ENCODE measurements at regions not wholly inside any gene's neighbourhood (a gene's known extent, or its start where the extent isn't known, plus 50 kb on each side); places are given as distances from the start of the nearest gene placed in this dataset.

DNA sequence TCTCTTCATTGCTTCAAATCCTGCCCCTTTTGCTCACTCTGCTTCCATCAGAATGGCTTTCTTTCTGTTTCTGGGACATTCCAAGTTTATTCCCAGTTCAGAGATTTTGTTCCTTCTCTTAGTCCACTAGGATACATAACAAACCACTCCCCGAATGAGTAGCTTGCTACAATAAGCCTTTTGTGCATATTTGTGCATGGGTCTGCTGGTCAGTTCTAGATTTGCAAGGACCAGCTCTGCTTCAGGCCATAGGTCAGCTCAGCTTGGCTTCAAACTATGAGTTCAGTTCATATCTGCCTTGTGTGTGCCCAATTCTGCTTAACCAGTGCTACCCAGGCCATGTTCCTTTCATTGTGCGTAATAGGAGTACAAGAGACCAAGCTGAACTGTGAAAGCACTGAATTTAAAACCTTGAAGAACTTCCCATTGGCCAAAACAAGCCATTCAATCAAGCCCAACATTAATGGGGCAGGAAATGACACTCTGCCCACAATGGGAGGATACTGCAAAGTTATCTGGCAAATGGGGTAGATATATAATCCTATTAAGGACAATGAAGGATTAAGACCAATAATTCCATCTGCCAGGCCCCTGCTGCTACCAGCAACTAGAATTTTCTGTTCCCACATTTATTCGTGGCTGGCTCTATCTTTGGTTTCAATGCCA is 328.8 kb downstream of the PRELID2 start:
- H3K36me3 ChIP-seq = no peaks in the 10 kb centered on the region
- no peak for TF ChIP-seq Cebpa-rat (IDR thresholded peaks at IDR 0.05)
- H3K4me2 ChIP-seq = no peak overlapping the region
- H3K27ac ChIP-seq = no peak overlapping the region
- H3K4me3 ChIP-seq = no peak overlapping the region
- H4K20me1 ChIP-seq = no peaks in the 10 kb centered on the region
- peaks cover 0 to 7% (median 0%) of the 10 kb centered on the region in 10 experiments; a peak in 3 of 20 replicates for H3K4me1 ChIP-seq
- no peaks in the 10 kb centered on the region for H3K27me3 ChIP-seq
- H3K9me3 ChIP-seq (replicated peaks in 1 of 11) = peaks cover 0 to 4% (median 0%) of the 10 kb centered on the region in 11 experiments; a peak in 1 of 22 replicates
- no peak overlapping the region for H3K9ac ChIP-seq

DNA sequence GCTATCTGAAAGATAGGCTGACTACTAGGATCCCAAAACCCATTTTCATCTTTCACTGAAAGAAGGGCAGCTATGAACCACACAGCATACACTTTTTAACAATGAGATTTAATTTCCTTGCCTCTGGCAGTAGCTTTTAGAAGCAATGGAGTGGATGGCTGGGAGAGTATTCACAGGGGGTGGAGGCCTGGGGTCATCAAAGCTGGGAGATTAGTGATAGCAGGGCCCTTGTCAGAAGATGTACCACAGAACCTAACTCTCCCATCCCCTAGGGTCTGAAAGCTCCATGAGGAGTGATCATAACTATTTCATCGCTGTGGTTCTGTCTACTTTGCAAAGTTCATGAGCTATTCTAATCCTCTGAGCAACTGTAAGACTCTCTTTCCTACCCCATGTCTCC is 332.2 kb downstream of the PRELID2 start:
- no peaks in the 10 kb centered on the region for H3K36me3 ChIP-seq
- H4K20me1 ChIP-seq = no peaks in the 10 kb centered on the region
- H3K4me2 ChIP-seq = no peak overlapping the region
- no peak overlapping the region for H3K27ac ChIP-seq
- H3K4me3 ChIP-seq = no peak overlapping the region
- no peaks in the 10 kb centered on the region for H3K27me3 ChIP-seq
- no peak overlapping the region for H3K9ac ChIP-seq
- H3K9me3 ChIP-seq (replicated peaks in 1 of 11) = peaks cover 0 to 4% (median 0%) of the 10 kb centered on the region in 11 experiments; a peak in 1 of 22 replicates
- no peak for TF ChIP-seq Cebpa-rat (IDR thresholded peaks at IDR 0.05)
- H3K4me1 ChIP-seq = no peaks in the 10 kb centered on the region

DNA sequence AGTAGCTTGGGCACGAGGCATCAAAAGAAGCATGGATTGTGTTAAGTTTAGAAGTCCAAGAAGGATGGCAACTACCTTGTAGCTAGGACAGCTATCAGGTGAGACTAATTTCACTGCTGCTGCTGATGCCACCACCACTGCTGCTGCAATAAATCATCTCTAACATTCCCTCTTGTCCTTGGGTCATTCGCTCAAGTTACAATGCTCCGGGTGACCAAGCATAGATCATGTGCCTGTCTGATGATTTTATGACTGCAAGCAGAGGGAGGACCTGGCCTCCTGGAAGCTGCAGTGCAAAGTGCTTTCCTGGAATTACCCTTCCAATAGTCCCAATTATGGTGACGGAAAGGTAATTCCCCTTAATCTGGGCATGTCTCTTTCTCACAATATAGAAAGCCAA is 334.4 kb downstream of the PRELID2 start:
- no peak for TF ChIP-seq Cebpa-rat (IDR thresholded peaks at IDR 0.05)
- Histone ChIP-seq H3K27me3 (no peaks in the 10 kb centered on the region), H3K27ac (no peak overlapping the region), H3K4me3 (no peak overlapping the region), H3K9ac (no peak overlapping the region), H3K4me1 (no peaks in the 10 kb centered on the region), H3K9me3 (replicated peaks in 1 of 11) (peaks cover 0 to 4% (median 0%) of the 10 kb centered on the region in 11 experiments; a peak in 1 of 22 replicates), H3K4me2 (no peak overlapping the region), H4K20me1 (no peaks in the 10 kb centered on the region), H3K36me3 (no peaks in the 10 kb centered on the region)

DNA sequence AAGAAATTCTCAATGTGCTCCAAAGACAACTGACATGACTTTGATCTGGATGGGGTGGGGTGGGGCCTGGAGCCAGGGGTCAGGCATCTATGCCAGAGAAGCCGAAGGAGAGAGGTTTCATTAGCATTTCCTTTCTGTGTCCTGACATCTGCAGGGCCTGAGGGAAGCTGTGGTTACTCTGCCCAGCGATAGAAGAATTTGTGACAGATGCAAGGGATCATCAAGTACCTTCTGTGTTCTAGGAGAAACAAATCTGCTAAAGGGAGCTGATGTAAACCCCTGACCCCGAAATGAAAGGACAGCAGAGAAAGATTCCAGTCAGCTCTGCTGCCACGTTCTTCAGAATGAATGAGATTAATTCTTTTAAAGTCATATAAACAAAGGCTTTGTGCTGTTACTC is 335.7 kb downstream of the PRELID2 start:
- Histone ChIP-seq H3K4me3 (no peak overlapping the region), H3K4me2 (no peak overlapping the region), H3K9ac (no peak overlapping the region), H3K4me1 (no peaks in the 10 kb centered on the region), H3K27ac (no peak overlapping the region), H3K27me3 (no peaks in the 10 kb centered on the region), H4K20me1 (no peaks in the 10 kb centered on the region), H3K36me3 (no peaks in the 10 kb centered on the region), H3K9me3 (replicated peaks in 1 of 11) (peaks cover 0 to 4% (median 0%) of the 10 kb centered on the region in 11 experiments; a peak in 1 of 22 replicates)
- no peak for TF ChIP-seq Cebpa-rat (IDR thresholded peaks at IDR 0.05)

DNA sequence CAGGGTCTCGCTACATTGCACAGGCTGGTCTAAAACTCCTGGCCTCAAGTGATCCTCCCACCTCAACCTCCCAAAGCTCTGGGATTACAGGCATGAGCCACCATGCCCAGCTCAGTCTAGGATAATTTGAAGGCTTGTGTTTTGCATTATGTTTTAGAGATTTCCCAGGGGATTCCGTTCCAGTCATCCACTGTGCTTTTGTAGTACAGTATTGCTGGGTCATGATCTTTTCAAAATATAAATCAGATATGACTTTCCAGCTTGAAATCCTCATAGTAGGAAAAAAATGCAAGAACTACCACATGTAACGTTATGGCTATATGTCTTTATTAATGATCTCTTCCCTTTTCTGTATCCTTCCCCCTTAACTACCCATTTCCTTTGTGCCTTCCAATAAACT is 338.1 kb downstream of the PRELID2 start:
- Histone ChIP-seq H3K4me3 (no peak overlapping the region), H3K27ac (no peak overlapping the region), H3K9ac (no peak overlapping the region), H4K20me1 (no peaks in the 10 kb centered on the region), H3K36me3 (no peaks in the 10 kb centered on the region), H3K4me2 (no peak overlapping the region), H3K27me3 (no peaks in the 10 kb centered on the region), H3K4me1 (no peaks in the 10 kb centered on the region), H3K9me3 (replicated peaks in 1 of 11) (peaks cover 0 to 2% (median 0%) of the 10 kb centered on the region in 11 experiments; a peak in 1 of 22 replicates)
- no peak for TF ChIP-seq Cebpa-rat (IDR thresholded peaks at IDR 0.05)

DNA sequence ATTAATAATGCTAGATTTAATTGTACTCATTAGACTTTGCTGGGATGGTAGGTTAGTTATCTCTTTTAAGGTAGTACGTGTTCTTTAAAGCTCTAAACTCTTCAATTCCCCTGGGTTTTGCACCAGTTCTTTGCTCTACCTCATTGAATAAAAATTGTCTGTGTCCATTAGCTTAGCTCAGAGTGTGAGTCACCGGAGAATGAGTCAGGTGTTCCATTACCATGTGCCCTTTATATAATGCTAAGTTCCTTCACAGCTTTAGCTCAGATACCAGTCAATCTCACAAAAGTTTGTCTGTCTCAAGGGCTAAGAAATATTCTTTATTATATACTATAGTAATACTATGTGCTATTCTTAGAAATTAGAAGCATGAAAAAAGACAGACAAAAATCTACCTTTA is 339.4 kb downstream of the PRELID2 start:
- Histone ChIP-seq H3K27me3 (no peaks in the 10 kb centered on the region), H3K4me3 (no peak overlapping the region), H4K20me1 (no peaks in the 10 kb centered on the region), H3K9ac (no peak overlapping the region), H3K4me2 (no peak overlapping the region), H3K27ac (no peak overlapping the region), H3K4me1 (no peaks in the 10 kb centered on the region), H3K9me3 (replicated peaks in 1 of 11) (no peaks in the 10 kb centered on the region), H3K36me3 (no peaks in the 10 kb centered on the region)
- no peak for TF ChIP-seq Cebpa-rat (IDR thresholded peaks at IDR 0.05)

DNA sequence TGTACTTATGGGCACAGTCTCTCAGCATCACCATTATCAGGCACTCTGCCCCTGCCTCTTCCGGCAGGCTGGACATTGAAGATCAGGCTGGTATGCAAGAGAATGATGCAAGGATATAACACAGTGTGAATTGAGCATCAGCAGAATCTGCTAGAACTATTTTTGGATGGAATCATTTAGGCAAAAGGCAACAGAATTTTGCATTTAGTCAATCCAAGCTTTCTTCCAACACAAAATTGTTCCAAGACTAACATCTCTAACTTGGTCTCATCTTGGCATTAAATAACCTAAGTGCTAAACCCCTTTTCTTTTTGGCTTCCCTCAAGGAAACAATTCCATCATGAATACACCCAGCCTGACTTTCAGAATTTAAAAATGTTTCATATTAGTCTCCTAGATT is 339.9 kb downstream of the PRELID2 start:
- no peak for TF ChIP-seq Cebpa-rat (IDR thresholded peaks at IDR 0.05)
- H3K4me2 ChIP-seq = no peak overlapping the region
- H4K20me1 ChIP-seq = no peaks in the 10 kb centered on the region
- no peaks in the 10 kb centered on the region for H3K9me3 ChIP-seq (replicated peaks in 1 of 11)
- H3K27me3 ChIP-seq = no peaks in the 10 kb centered on the region
- H3K36me3 ChIP-seq = no peaks in the 10 kb centered on the region
- H3K4me3 ChIP-seq = no peak overlapping the region
- no peak overlapping the region for H3K27ac ChIP-seq
- H3K4me1 ChIP-seq = no peaks in the 10 kb centered on the region
- no peak overlapping the region for H3K9ac ChIP-seq

DNA sequence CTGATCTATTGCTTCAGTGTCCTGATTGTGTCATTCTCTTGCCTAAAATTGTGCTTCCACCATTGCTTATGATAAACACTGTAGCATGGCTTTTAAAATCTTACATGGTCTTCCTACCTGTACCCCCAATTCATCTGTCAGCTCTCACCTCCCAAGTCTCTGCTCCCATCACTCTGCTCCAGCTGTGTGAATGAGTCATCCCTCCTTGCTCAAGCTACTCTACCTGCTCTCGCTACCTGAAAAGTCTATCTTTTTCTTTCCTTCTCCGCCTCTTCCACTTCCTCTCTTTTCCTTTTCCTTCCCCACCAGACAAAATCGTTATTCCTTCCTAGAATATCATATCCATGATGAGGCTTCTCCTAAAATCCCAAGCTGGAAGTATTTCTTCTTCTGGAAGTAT is 341.7 kb downstream of the PRELID2 start:
- no peaks in the 10 kb centered on the region for H3K36me3 ChIP-seq
- H3K9ac ChIP-seq = no peak overlapping the region
- H3K4me1 ChIP-seq = no peaks in the 10 kb centered on the region
- H3K4me2 ChIP-seq = no peak overlapping the region
- H3K27me3 ChIP-seq = no peaks in the 10 kb centered on the region
- no peak overlapping the region for H3K4me3 ChIP-seq
- no peak for TF ChIP-seq Cebpa-rat (IDR thresholded peaks at IDR 0.05)
- no peaks in the 10 kb centered on the region for H3K9me3 ChIP-seq (replicated peaks in 1 of 11)
- H3K27ac ChIP-seq = no peak overlapping the region
- no peaks in the 10 kb centered on the region for H4K20me1 ChIP-seq

DNA sequence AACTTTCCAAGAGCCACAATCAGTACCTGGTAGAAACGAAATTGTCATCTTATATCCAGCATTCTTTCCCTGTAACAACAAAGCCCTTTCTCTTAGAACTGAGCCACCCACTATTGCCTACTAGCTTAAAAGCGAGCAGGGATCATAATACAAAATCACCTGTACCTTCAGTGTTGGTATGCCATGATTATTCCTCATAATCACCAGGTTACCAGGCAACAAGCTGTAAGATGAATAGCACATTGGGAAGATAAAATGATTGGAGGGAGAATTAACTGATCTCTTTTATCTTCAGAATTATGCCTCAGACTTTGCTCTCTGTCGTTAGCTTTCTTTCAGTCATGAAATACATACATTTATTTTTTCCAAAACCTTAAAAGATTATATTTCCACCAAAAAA is 345.6 kb downstream of the PRELID2 start:
- H3K27me3 ChIP-seq = no peaks in the 10 kb centered on the region

DNA sequence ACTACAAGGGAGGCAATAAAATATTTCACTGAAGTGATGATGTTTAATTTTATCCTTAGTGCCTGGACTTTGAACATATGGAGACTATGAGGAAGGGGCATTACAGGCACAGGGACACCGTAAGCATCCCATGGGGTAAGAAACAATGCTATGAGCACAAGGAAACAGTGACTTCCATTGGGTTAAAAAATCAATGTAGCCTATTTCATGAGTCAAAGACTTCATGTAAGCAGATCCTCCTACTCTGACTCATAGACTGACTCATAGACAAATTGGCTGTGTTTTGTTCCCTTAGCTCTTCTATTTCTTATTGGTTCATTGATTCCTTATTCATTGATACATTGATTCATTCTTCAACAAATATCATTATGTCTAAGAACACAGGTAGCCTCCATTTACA is 351.0 kb downstream of the PRELID2 start:
- no peaks in the 10 kb centered on the region for H3K4me1 ChIP-seq
- no peaks in the 10 kb centered on the region for H3K27me3 ChIP-seq
- no peaks in the 10 kb centered on the region for H3K36me3 ChIP-seq
- H3K4me3 ChIP-seq = no peak overlapping the region
- no peak overlapping the region for H3K27ac ChIP-seq
- no peaks in the 10 kb centered on the region for H3K9me3 ChIP-seq (replicated peaks in 1 of 11)
- no peaks in the 10 kb centered on the region for H4K20me1 ChIP-seq
- H3K4me2 ChIP-seq = no peak overlapping the region
- TF ChIP-seq Cebpa-rat (IDR thresholded peaks at IDR 0.05) = no peak
- H3K9ac ChIP-seq = no peak overlapping the region

More for the DNA sequence above, 345.6 kb downstream of the PRELID2 start:
- H3K9me3 ChIP-seq (replicated peaks in 1 of 11) = no peaks in the 10 kb centered on the region
- H4K20me1 ChIP-seq = no peaks in the 10 kb centered on the region
- no peak overlapping the region for H3K9ac ChIP-seq
- H3K4me2 ChIP-seq = no peak overlapping the region
- no peaks in the 10 kb centered on the region for H3K36me3 ChIP-seq
- H3K4me3 ChIP-seq = no peak overlapping the region
- H3K4me1 ChIP-seq = no peaks in the 10 kb centered on the region
- no peak overlapping the region for H3K27ac ChIP-seq
- TF ChIP-seq Cebpa-rat (IDR thresholded peaks at IDR 0.05) = no peak

All from BLaER1 treated with 17β-estradiol and CSF1 and Interleukin-3, amounts not matched to agents 10 nM and 100 nM (cell line).